Vagina (tissue), 2 donors: ENCODE measurements at regions not wholly inside any gene's neighbourhood (a gene's known extent, or its start where the extent isn't known, plus 50 kb on each side); places are given as distances from the start of the nearest gene placed in this dataset.

ENCODE experiments used
- CTCF ChIP-seq, 3 experiments: fragments of 450-650 bp in 2 of 3; fragments of 200-600 bp in 1 of 3; sonication (generic) in 1 of 3; IDR thresholded peaks; one replicate each; pipeline ENCODE4 v1.5.1; 2017 to 2019; ENCODE audit warnings: antibody characterized with exemption in 3 of 3, mild to moderate bottlenecking in 2 of 3, moderate library complexity in 2 of 3
- POLR2A ChIP-seq, 2 donors: fragments of 450-650 bp; IDR thresholded peaks; one replicate each; pipeline ENCODE4 v1.6.1; 2017; ENCODE audit warnings: antibody characterized with exemption in 2 of 2, mild to moderate bottlenecking in 2 of 2, moderate library complexity in 2 of 2
- POLR2AphosphoS5 ChIP-seq, 2 donors: sonication (generic); formaldehyde crosslinking; IDR thresholded peaks; one replicate each; pipeline ENCODE4 v1.9.0; 2017; ENCODE audit warnings: antibody characterized with exemption in 2 of 2, mild to moderate bottlenecking in 2 of 2, low read depth in 1 of 2; ENCODE audit not compliant: insufficient read depth in 1 of 2

DNA sequence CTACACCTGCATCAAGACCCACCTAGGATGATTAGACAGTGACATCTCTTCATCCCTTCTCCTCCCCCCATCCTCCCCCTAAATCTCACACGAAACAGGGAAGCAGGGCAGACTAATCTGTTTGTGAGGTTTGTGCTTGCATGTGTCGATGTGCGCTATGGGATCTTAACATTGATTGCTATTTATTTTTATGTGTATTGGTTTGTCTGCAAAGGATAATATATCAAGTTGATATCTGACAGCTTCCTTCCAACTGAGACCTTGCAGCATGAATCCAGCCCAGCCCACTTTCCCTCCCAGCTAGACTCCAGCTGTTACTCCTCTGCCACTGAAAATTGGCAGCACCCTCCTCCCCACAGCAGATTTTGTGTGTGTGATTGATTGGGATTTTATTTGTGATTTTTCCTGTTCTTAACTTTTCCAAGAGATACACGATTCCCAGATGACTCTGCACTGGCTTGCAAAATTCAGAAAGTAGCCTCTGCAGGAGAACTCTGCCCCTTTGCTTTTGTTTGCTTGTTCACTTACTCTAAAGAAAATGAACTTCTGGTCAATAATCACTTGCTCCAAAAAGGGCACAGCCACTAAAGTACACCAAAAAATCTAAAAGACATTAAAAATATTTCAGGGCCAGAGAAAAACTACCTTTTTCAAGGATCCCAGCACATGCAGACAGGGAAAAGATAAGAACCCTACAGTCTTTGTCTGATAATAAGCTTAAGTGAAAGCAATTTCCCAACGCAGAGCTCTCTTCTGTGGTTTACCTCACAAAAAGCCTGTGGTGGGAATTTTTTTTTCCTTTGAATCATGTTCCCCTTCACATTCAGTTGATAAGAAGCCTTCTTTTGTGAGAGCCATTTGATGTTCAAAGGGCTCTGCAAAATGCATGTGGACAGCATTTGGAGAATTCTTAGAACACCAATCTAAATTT lies 222.1 kb downstream of the RPS29 start:
- TF ChIP-seq CTCF (IDR thresholded peaks at IDR 0.05) (no peak), POLR2A (IDR thresholded peaks at IDR 0.05) (no peak), POLR2AphosphoS5 (IDR thresholded peaks at IDR 0.05; ENCODE audit: insufficient read depth in 1 of 2, low read depth in 1 of 2) (no peak)
